ENCODE measurements at regions not wholly inside any gene's neighbourhood (a gene's known extent, or its start where the extent isn't known, plus 50 kb on each side); places are given as distances from the start of the nearest gene placed in this dataset.

DNA sequence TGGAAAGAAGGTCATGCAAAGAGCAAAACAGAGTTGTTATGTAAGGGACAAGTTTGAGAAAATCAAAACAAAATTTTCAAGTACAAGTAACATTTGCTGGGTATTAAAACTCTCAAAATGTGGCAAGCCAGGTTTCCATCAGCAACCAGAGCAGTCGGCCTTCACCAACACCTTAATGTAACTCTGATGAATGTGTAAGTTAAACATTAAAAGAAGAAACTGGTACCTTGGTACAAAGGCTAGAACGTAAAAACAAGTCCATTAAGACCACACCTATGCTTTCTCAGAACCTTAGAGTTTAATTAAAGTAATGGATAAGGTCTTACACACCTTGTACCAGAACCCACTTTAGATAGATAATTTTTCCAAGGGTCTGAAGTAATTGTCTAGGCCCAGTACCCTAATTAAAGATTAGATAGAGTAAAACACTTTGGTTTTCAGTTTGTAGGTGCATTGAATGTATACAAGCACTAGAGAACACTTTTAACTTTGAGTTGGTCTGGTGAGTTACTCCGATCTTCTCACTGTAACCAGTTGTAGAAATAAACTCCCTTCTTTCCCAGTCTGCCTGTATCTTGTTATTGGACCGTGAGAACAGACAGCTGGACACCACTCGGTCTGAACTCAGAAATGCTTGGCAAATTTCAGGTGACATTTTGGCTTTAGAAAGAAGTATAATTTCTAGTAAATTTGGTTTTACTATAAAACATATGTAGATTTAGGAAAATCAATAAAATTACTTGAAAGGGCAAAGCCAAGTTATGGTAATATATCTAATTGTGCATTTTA, 319.4 kb downstream of the HTR1B start:
- Histone ChIP-seq H2AFZ (no peak overlapping the region), H3K9me3 (ENCODE audit: low read depth) (no peaks in the 10 kb centered on the region), H3K4me3 (no peak overlapping the region), H3K27me3 (no peaks in the 10 kb centered on the region), H3K9me2 (replicated peaks; ENCODE audit: insufficient read depth) (no peaks in the 10 kb centered on the region), H3K79me2 (no peaks in the 10 kb centered on the region), H3K36me3 (replicated peaks; ENCODE audit: insufficient read depth, low read depth) (no peaks in the 10 kb centered on the region), H4K20me1 (ENCODE audit: insufficient read depth, poor library complexity, severe bottlenecking) (no peaks in the 10 kb centered on the region), H3K4me2 (no peak overlapping the region), H3K27ac (no peak overlapping the region), H3K4me1 (ENCODE audit: insufficient read depth) (no peaks in the 10 kb centered on the region)
- DNase-seq (ENCODE audit: low spot score), result no peak
- no peak for TF ChIP-seq EZH2 (IDR thresholded peaks at IDR 0.05; ENCODE audit: borderline replicate concordance)
- TF ChIP-seq EZH2phosphoT487 (IDR thresholded peaks at IDR 0.05; ENCODE audit: low read depth, severe bottlenecking, unreplicated experiment), result no peak
- TF ChIP-seq CTCF (IDR thresholded peaks at IDR 0.05; ENCODE audit: poor library complexity), result no peak
- 78% methylated on average over 5 of the region's 5 CpGs for WGBS (ENCODE audit: low lambda C conversion rate, missing lambda C conversion rate)

DNA sequence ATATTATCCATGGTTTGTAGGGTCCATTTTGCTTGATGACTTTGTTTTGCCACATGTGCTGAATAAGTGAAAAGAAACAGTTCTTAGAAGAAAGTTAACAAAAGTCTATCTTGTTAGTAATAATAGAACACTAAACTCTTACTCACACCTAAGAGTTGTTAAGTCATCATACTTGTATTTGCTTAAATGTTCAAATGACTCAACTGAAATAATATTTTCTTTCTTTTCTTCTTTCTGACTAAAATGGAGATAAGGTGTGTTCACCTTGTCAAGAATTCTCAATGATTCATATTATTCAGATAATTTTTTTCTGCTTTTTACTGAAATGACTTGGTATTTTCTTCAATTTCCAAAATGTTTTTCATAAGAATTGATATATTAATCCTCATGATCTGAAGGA, 327.2 kb downstream of the HTR1B start:
- Histone ChIP-seq H4K20me1 (ENCODE audit: insufficient read depth, poor library complexity, severe bottlenecking) (no peaks in the 10 kb centered on the region), H3K4me2 (no peak overlapping the region), H3K4me3 (no peak overlapping the region), H3K79me2 (no peaks in the 10 kb centered on the region), H2AFZ (no peak overlapping the region), H3K4me1 (ENCODE audit: insufficient read depth) (no peaks in the 10 kb centered on the region), H3K36me3 (replicated peaks; ENCODE audit: insufficient read depth, low read depth) (no peaks in the 10 kb centered on the region), H3K27ac (no peak overlapping the region), H3K27me3 (no peaks in the 10 kb centered on the region), H3K9me2 (replicated peaks; ENCODE audit: insufficient read depth) (no peaks in the 10 kb centered on the region), H3K9me3 (ENCODE audit: low read depth) (no peaks in the 10 kb centered on the region)
- no peak for DNase-seq (ENCODE audit: low spot score)
- TF ChIP-seq CTCF (IDR thresholded peaks at IDR 0.05; ENCODE audit: poor library complexity) (no peak), EZH2phosphoT487 (IDR thresholded peaks at IDR 0.05; ENCODE audit: low read depth, severe bottlenecking, unreplicated experiment) (no peak)

DNA sequence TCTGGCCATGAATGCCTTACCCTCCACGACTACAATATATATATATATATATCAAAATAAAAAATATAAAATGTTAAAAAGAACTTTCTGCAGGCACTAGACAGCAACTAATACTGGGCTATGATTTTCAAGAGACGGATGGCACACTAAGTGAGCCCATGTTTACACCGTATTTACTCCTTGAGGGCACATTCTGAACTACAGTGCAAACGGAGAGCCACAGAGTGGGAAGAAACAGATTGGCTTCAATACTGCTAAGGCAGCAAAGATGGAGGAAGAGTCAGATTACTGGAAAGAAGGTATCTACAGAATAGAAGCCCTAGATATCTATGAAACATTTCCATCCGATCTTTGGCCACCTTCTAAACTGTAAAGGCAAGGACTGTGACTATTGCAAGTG, 330.3 kb downstream of the HTR1B start:
- no peaks in the 10 kb centered on the region for H3K9me3 ChIP-seq (ENCODE audit: low read depth)
- TF ChIP-seq EZH2 (IDR thresholded peaks at IDR 0.05; ENCODE audit: borderline replicate concordance) (no peak), EZH2phosphoT487 (IDR thresholded peaks at IDR 0.05; ENCODE audit: low read depth, severe bottlenecking, unreplicated experiment) (no peak), CTCF (IDR thresholded peaks at IDR 0.05; ENCODE audit: poor library complexity) (no peak)
- H3K4me2 ChIP-seq, result no peak overlapping the region
- no peaks in the 10 kb centered on the region for H3K36me3 ChIP-seq (replicated peaks; ENCODE audit: insufficient read depth, low read depth)
- WGBS (ENCODE audit: low lambda C conversion rate, missing lambda C conversion rate), result 89% methylated on average over 5 of the region's 5 CpGs
- no peak overlapping the region for H3K27ac ChIP-seq
- no peaks in the 10 kb centered on the region for H4K20me1 ChIP-seq (ENCODE audit: insufficient read depth, poor library complexity, severe bottlenecking)
- DNase-seq (ENCODE audit: low spot score), result no peak
- no peaks in the 10 kb centered on the region for H3K79me2 ChIP-seq
- no peaks in the 10 kb centered on the region for H3K9me2 ChIP-seq (replicated peaks; ENCODE audit: insufficient read depth)
- no peak overlapping the region for H2AFZ ChIP-seq
- no peak overlapping the region for H3K4me3 ChIP-seq
- no peaks in the 10 kb centered on the region for H3K27me3 ChIP-seq
- no peaks in the 10 kb centered on the region for H3K4me1 ChIP-seq (ENCODE audit: insufficient read depth)

All from hepatocyte (in vitro differentiated cells).